IPS-18a (cell line): ENCODE measurements at regions not wholly inside any gene's neighbourhood (a gene's known extent, or its start where the extent isn't known, plus 50 kb on each side); places are given as distances from the start of the nearest gene placed in this dataset.
"Not testable (repeated sequence)": the region's sequence is repeated elsewhere in the genome, so short reads cannot be mapped to it uniquely, and the experiment has no call there.

Experiments used
- H3K27ac ChIP-seq: one replicate; pipeline ENCODE4 v1.5.1; 2013; ENCODE audit warnings: low read length
- H3K27me3 ChIP-seq: one replicate; pipeline ENCODE4 v1.6.1; 2013; ENCODE audit warnings: mild to moderate bottlenecking, low read length; ENCODE audit not compliant: control insufficient read depth, insufficient read depth
- H3K36me3 ChIP-seq: one replicate; pipeline ENCODE4 v1.6.1; 2013; ENCODE audit warnings: low read depth, low read length; ENCODE audit not compliant: control insufficient read depth
- H3K4me1 ChIP-seq: one replicate; pipeline ENCODE4 v1.6.1; 2013; ENCODE audit warnings: low read depth, low read length; ENCODE audit not compliant: control insufficient read depth
- H3K4me3 ChIP-seq: one replicate; pipeline ENCODE4 v1.5.1; 2013; ENCODE audit warnings: low read length
- H3K9ac ChIP-seq: one replicate; pipeline ENCODE4 v1.6.1; 2013; ENCODE audit warnings: mild to moderate bottlenecking, low read length, moderate library complexity
- H3K9me3 ChIP-seq: one replicate; pipeline ENCODE4 v1.6.1; 2013; ENCODE audit warnings: low read depth, low read length; ENCODE audit not compliant: control insufficient read depth

DNA sequence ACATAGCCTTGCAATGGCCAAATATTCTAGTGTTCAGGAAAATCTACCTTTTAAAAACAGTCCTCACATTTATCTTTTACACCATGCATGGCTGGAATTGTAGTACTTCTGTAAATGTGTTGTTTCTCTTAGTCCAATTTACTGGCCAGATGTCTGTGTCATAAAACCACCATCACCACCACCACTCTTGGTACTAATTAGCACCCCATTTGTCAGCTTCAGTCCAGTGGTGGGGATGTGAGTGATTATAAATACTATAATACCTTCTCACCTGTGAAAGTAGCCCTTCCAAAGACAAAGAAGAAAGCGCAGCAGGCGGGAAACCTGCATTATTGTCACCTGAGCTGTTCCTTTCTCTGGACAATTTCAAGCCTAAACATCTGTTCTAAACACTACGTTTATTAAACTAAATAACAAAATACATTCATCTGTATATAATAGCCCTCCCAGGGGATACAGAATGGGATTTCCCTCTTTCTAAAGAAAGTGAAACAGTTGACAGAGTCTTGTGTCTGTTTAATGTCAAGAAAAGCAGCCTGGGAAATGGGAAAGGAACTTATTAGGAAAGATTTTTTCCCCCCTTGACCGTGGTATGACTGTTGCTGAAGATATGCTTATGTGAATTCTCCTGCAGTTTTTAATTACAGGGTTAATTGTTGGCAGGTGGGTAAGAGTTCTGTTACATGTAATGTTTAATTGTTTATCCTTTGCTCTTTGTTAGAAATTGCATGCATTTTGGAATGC is 144.5 kb upstream of the NUDT12 start:
- no peaks in the 10 kb centered on the region for H3K4me1 ChIP-seq
- H3K27ac ChIP-seq, result no peak overlapping the region
- H3K4me3 ChIP-seq, result no peak overlapping the region
- no peak overlapping the region for H3K9ac ChIP-seq
- no peaks in the 10 kb centered on the region for H3K27me3 ChIP-seq
- H3K9me3 ChIP-seq, result no peaks in the 10 kb centered on the region
- H3K36me3 ChIP-seq, result no peaks in the 10 kb centered on the region

- Histone ChIP-seq H3K36me3 (no peaks in the 10 kb centered on the region), H3K4me3 (no peak overlapping the region), H3K4me1 (no peaks in the 10 kb centered on the region), H3K27me3 (no peaks in the 10 kb centered on the region), H3K27ac (no peak overlapping the region), H3K9me3 (no peaks in the 10 kb centered on the region), H3K9ac (no peak overlapping the region)
These were observed 141.0 kb upstream of the NUDT12 start for GRCh38 chr5:103703617-103704016.

DNA sequence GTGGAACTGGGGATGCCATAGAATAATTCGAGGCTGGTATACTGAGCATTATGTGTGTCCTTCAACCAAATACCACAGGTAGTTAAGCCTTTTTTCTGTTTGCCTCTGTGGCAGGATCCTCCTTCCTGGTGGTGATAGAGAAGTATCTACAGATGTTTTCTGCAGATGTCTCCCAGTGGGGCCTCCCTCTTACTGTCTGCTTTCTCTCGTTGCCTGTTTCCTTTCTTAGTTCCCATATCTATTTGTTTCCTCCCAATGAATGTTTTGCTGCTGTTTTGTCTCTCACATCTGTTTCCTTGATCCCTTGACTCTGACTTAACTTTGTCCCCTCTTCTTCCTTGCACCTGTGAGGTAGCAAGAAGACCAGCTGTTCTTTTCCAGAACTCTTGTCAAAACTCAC is 130.9 kb upstream of the NUDT12 start:
- Histone ChIP-seq H3K9ac (no peak overlapping the region), H3K27me3 (no peaks in the 10 kb centered on the region), H3K4me1 (no peaks in the 10 kb centered on the region), H3K9me3 (no peaks in the 10 kb centered on the region), H3K4me3 (no peak overlapping the region), H3K27ac (no peak overlapping the region), H3K36me3 (no peaks in the 10 kb centered on the region)

DNA sequence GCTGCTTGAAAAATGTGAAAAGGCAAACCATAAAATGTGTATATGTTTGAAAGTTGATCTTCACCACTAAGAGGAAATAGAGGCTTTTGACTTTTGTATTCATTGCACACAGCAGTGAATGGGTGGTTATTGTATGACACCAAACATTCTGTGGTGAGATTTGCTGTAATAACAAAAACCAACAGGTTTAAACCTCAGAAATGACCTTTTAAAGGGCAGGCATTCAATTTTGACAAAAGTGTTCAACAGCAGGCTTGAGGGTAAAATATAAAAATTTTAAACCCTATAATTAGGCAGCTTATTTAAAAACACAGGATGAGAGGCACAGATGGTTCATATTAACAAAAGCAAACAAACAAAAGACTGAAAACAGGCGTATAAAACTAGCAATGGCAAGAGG is 128.1 kb upstream of the NUDT12 start:
- Histone ChIP-seq H3K4me3 (no peak overlapping the region), H3K9me3 (no peaks in the 10 kb centered on the region), H3K36me3 (no peaks in the 10 kb centered on the region), H3K4me1 (no peaks in the 10 kb centered on the region), H3K27me3 (no peaks in the 10 kb centered on the region), H3K27ac (no peak overlapping the region), H3K9ac (no peak overlapping the region)

GRCh38 chr5:103679873-103680272 is 117.3 kb upstream of the NUDT12 start:
- H3K36me3 ChIP-seq, result no peaks in the 10 kb centered on the region
- no peak overlapping the region for H3K9ac ChIP-seq
- H3K9me3 ChIP-seq, result no peaks in the 10 kb centered on the region

GRCh38 chr5:103676198-103676597 is 113.6 kb upstream of the NUDT12 start:
- not testable (repeated sequence) for H3K4me3 ChIP-seq, H3K9ac ChIP-seq, H3K36me3 ChIP-seq, H3K9me3 ChIP-seq, H3K27me3 ChIP-seq, H3K27ac ChIP-seq, H3K4me1 ChIP-seq

More at GRCh38 chr5:103679873-103680272, 117.3 kb upstream of the NUDT12 start:
- Histone ChIP-seq H3K4me1 (peaks cover 5% of the 10 kb centered on the region), H3K4me3 (no peak overlapping the region), H3K27me3 (no peaks in the 10 kb centered on the region), H3K27ac (no peak overlapping the region)

- peaks cover 5% of the 10 kb centered on the region for H3K4me1 ChIP-seq
- no peak overlapping the region for H3K9ac ChIP-seq
- no peaks in the 10 kb centered on the region for H3K9me3 ChIP-seq
- no peaks in the 10 kb centered on the region for H3K36me3 ChIP-seq
- H3K27ac ChIP-seq, result no peak overlapping the region
- H3K4me3 ChIP-seq, result no peak overlapping the region
- H3K27me3 ChIP-seq, result no peaks in the 10 kb centered on the region
These were observed 112.2 kb upstream of the NUDT12 start for GRCh38 chr5:103674739-103675138.

GRCh38 chr5:103674251-103674650 is 111.7 kb upstream of the NUDT12 start:
- Histone ChIP-seq H3K27me3 (no peaks in the 10 kb centered on the region), H3K4me3 (no peak overlapping the region), H3K27ac (no peak overlapping the region), H3K9me3 (no peaks in the 10 kb centered on the region), H3K4me1 (peaks cover 5% of the 10 kb centered on the region), H3K36me3 (no peaks in the 10 kb centered on the region), H3K9ac (no peak overlapping the region)

DNA sequence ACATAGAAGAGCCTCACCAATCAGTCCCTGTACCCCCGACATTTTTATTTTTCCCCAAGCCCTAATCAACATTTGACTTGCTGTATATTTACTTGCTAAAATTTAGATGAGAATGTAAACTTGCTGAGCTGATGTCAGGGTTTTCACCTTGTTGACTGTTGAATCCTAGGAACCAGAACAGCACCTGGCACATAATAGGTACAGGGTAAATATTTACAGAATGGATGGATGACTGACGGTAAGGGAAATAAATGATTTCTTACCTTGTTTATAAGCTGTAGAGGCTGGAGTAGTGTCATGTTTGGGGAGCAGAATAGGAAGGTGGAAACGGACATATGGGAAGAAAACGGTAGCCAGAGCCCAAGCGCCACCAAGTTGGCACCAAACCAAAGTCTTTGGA is 107.0 kb upstream of the NUDT12 start:
- H3K36me3 ChIP-seq, result no peaks in the 10 kb centered on the region
- no peaks in the 10 kb centered on the region for H3K9me3 ChIP-seq
- H3K27me3 ChIP-seq, result no peaks in the 10 kb centered on the region
- no peak overlapping the region for H3K9ac ChIP-seq
- no peaks in the 10 kb centered on the region for H3K4me1 ChIP-seq
- H3K27ac ChIP-seq, result no peak overlapping the region
- no peak overlapping the region for H3K4me3 ChIP-seq

DNA sequence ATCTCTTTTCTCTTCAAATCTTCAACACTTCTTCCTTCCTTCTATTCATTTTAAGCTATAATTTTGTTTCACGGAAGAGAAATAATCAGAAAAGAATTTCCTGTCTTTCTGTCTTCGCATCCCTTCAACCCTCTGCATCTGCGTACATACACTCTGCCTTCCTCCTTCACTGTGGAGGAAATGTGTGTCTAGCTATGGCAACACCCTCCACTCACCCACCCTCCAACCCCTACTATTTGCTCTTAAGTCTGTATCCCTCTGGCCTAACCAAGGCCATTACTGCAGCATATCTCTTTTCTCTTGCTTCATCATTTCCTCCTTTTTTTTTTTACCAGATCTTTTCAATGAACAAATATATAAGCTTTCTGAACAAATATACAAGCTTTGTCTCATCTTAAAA is 105.7 kb upstream of the NUDT12 start:
- no peaks in the 10 kb centered on the region for H3K9me3 ChIP-seq
- no peaks in the 10 kb centered on the region for H3K36me3 ChIP-seq
- no peaks in the 10 kb centered on the region for H3K4me1 ChIP-seq
- H3K9ac ChIP-seq, result no peak overlapping the region
- no peaks in the 10 kb centered on the region for H3K27me3 ChIP-seq
- H3K27ac ChIP-seq, result no peak overlapping the region
- H3K4me3 ChIP-seq, result no peak overlapping the region

GRCh38 chr5:103667068-103667467 is 104.5 kb upstream of the NUDT12 start:
- Histone ChIP-seq H3K9ac (no peak overlapping the region), H3K9me3 (peaks cover 5% of the 10 kb centered on the region), H3K4me3 (no peak overlapping the region), H3K36me3 (no peaks in the 10 kb centered on the region), H3K4me1 (no peaks in the 10 kb centered on the region), H3K27ac (no peak overlapping the region), H3K27me3 (no peaks in the 10 kb centered on the region)

DNA sequence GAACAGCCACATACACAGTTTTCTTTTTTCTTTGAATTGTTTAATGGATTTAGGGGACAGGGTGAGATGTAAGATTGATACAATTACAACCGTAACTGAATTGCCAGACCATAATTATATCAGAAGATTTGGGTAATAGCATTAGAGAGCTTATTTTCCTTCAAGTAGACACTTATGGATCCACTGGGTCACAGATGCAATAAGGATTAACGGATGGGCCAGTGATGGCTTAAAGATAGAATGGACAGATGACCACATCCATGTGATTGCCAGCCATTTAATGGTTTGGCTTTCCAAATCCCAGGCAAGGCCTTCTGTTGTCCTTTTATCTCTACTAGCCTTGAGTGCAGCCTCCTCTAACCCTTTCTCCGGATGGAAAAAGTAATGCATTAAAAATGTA is 94.7 kb upstream of the NUDT12 start:
- Histone ChIP-seq H3K36me3 (no peaks in the 10 kb centered on the region), H3K9ac (no peak overlapping the region), H3K9me3 (no peaks in the 10 kb centered on the region), H3K4me1 (no peaks in the 10 kb centered on the region), H3K27ac (no peak overlapping the region), H3K27me3 (no peaks in the 10 kb centered on the region), H3K4me3 (no peak overlapping the region)
